Activated gamma-delta T cell treated with Interleukin-2 at 50 U/mL for 16 hours (primary cell): ENCODE measurements at regions not wholly inside any gene's neighbourhood (a gene's known extent, or its start where the extent isn't known, plus 50 kb on each side); places are given as distances from the start of the nearest gene placed in this dataset.

Source experiments
- DNase-seq: peaks from one replicate; pipeline ENCODE4 v3.0.0-alpha.2; 2020

- no peak for DNase-seq
Measured at GRCh38 chr5:125302577-125302976, 556.1 kb upstream of the ZNF608 start.

GRCh38 chr5:125306741-125307140 lies 560.3 kb upstream of the ZNF608 start:
- no peak for DNase-seq

GRCh38 chr5:125310749-125311148 lies 564.3 kb upstream of the ZNF608 start:
- no peak for DNase-seq

GRCh38 chr5:125311743-125312142 lies 565.3 kb upstream of the ZNF608 start:
- no peak for DNase-seq

GRCh38 chr5:125313555-125313954 lies 567.1 kb upstream of the ZNF608 start:
- no peak for DNase-seq

GRCh38 chr5:125315306-125315705 lies 568.9 kb upstream of the ZNF608 start:
- DNase-seq: no peak

GRCh38 chr5:125316391-125316790 lies 570.0 kb upstream of the ZNF608 start:
- DNase-seq: no peak

GRCh38 chr5:125316915-125317535 lies 570.6 kb upstream of the ZNF608 start:
- DNase-seq: no peak

GRCh38 chr5:125317536-125317995 lies 571.1 kb upstream of the ZNF608 start:
- no peak for DNase-seq

- no peak for DNase-seq
Measured at GRCh38 chr5:125321654-125322053, 575.2 kb upstream of the ZNF608 start.

GRCh38 chr5:125323613-125324012 lies 577.2 kb upstream of the ZNF608 start:
- no peak for DNase-seq

GRCh38 chr5:125325488-125326149 lies 579.2 kb upstream of the ZNF608 start:
- no peak for DNase-seq

GRCh38 chr5:125326150-125326510 lies 579.7 kb upstream of the ZNF608 start:
- no peak for DNase-seq

- no peak for DNase-seq
Measured at GRCh38 chr5:125327676-125328075, 581.2 kb upstream of the ZNF608 start.

- DNase-seq: no peak
Measured at GRCh38 chr5:125331987-125332598, 585.7 kb upstream of the ZNF608 start.

- DNase-seq: no peak
Measured at GRCh38 chr5:125333416-125333815, 587.0 kb upstream of the ZNF608 start.

GRCh38 chr5:125336401-125336800 lies 590.0 kb upstream of the ZNF608 start:
- no peak for DNase-seq

GRCh38 chr5:125337294-125337693 lies 590.9 kb upstream of the ZNF608 start:
- no peak for DNase-seq

- no peak for DNase-seq
Measured at GRCh38 chr5:125338440-125339174, 592.2 kb upstream of the ZNF608 start.

- no peak for DNase-seq
Measured at GRCh38 chr5:125341436-125341835, 595.0 kb upstream of the ZNF608 start.

GRCh38 chr5:125343015-125343414 lies 596.6 kb upstream of the ZNF608 start:
- DNase-seq: no peak

- no peak for DNase-seq
Measured at GRCh38 chr5:125346316-125346715, 599.9 kb upstream of the ZNF608 start.

- no peak for DNase-seq
Measured at GRCh38 chr5:125348221-125348692, 601.8 kb upstream of the ZNF608 start.
